NB4 (cell line): ENCODE measurements at regions not wholly inside any gene's neighbourhood (a gene's known extent, or its start where the extent isn't known, plus 50 kb on each side); places are given as distances from the start of the nearest gene placed in this dataset.

Source experiments
- CTCF ChIP-seq: IDR thresholded peaks from one replicate; pipeline ENCODE4 v1.5.1; 2012; ENCODE audit warnings: low read depth, low read length
- POLR2A ChIP-seq: IDR thresholded peaks from 2 replicates; pipeline ENCODE4 v1.6.1; 2011; ENCODE audit warnings: mild to moderate bottlenecking; ENCODE audit not compliant: insufficient read length; ENCODE audit errors: extremely low read depth

DNA sequence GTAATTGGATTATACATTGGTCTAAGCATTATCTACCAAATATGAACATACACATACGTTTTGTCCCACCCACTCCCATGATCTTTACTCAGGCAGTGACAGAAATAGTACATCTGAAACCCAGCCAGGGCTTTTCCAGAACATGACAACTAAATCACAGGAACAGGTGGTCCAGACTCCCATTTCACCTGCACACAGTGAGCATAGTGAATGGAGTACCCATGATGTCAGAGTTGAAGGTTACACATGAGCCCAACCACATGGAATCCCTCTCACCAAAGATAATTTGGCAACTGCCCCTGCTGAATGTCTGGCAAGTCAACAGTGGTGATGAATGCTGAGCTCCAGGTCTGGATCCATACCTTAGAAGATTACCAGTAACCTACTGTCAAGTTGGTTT is 411.9 kb upstream of the LUZP2 start:
- no peak for TF ChIP-seq CTCF
- TF ChIP-seq POLR2A: no peak
